H1 (cell line): ENCODE measurements at regions not wholly inside any gene's neighbourhood (a gene's known extent, or its start where the extent isn't known, plus 50 kb on each side); places are given as distances from the start of the nearest gene placed in this dataset.

Experiments used
- ATF2 ChIP-seq: IDR thresholded peaks from 2 replicates; pipeline ENCODE4 v1.6.1; 2012; ENCODE audit warnings: low read length, inconsistent platforms
- CHD2 ChIP-seq: IDR thresholded peaks from 2 replicates; pipeline ENCODE4 v1.6.1; 2012; ENCODE audit warnings: low read length, improper control_type of control experiment
- CTCF ChIP-seq, 3 experiments: IDR thresholded peaks; 1 replicate in 2 of 3; 2 replicates in 1 of 3; pipeline versions ENCODE4 v1.5.1 to v1.6.1; 2011; ENCODE audit warnings: low read length in 3 of 3, mild to moderate bottlenecking in 3 of 3, inconsistent platforms in 2 of 3, low read depth in 1 of 3, moderate library complexity in 1 of 3; ENCODE audit not compliant: insufficient read depth in 1 of 3; ENCODE audit errors: control extremely low read depth in 1 of 3
- E2F6 ChIP-seq: IDR thresholded peaks from 2 replicates; pipeline ENCODE4 v1.6.1; 2012; ENCODE audit warnings: inconsistent platforms
- EP300 ChIP-seq, 2 experiments: IDR thresholded peaks; 1 replicate in 1 of 2; 2 replicates in 1 of 2; pipeline ENCODE4 v1.6.1; 2011 to 2012; ENCODE audit warnings: low read depth in 2 of 2, low read length in 2 of 2, mild to moderate bottlenecking in 2 of 2, borderline replicate concordance in 1 of 2, inconsistent platforms in 1 of 2, moderate library complexity in 1 of 2
- EZH2 ChIP-seq: fragments of 200-600 bp; sonication (generic); IDR thresholded peaks from 2 replicates; pipeline ENCODE4 v1.7.1; 2012; ENCODE audit warnings: low read depth, mild to moderate bottlenecking, moderate library complexity, low read length, inconsistent platforms; ENCODE audit not compliant: severe bottlenecking
- GABPA ChIP-seq: IDR thresholded peaks from 2 replicates; pipeline ENCODE4 v1.6.1; 2011; ENCODE audit warnings: mild to moderate bottlenecking, low read length, moderate library complexity, borderline replicate concordance; ENCODE audit not compliant: insufficient read depth
- GTF2F1 ChIP-seq: IDR thresholded peaks from 2 replicates; pipeline ENCODE4 v1.6.1; 2012; ENCODE audit warnings: low read depth, low read length, improper control_type of control experiment, borderline replicate concordance
- HDAC6 ChIP-seq: IDR thresholded peaks from one replicate; pipeline ENCODE4 v1.7.1; 2012; ENCODE audit warnings: low read depth, mild to moderate bottlenecking, inconsistent platforms, low read length, moderate library complexity
- RFX5 ChIP-seq: IDR thresholded peaks from 2 replicates; pipeline ENCODE4 v1.6.1; 2011; ENCODE audit warnings: low read depth, low read length, improper control_type of control experiment, borderline replicate concordance
- TBP ChIP-seq: IDR thresholded peaks from 2 replicates; pipeline ENCODE4 v1.6.1; 2011; ENCODE audit warnings: low read depth, low read length, improper control_type of control experiment
- TCF12 ChIP-seq: IDR thresholded peaks from 2 replicates; pipeline ENCODE4 v1.6.1; 2011; ENCODE audit warnings: low read depth, mild to moderate bottlenecking, low read length
- YY1 ChIP-seq: IDR thresholded peaks from 2 replicates; pipeline ENCODE4 v1.6.1; 2011; ENCODE audit warnings: low read depth, mild to moderate bottlenecking, low read length
- ZNF274 ChIP-seq: IDR thresholded peaks from 2 replicates; pipeline ENCODE4 v1.7.0; 2012; ENCODE audit warnings: low read length, borderline replicate concordance; ENCODE audit errors: extremely low read depth

- no peak for TF ChIP-seq CHD2
- no peak for TF ChIP-seq RFX5
- TF ChIP-seq ZNF274 = no peak
- no peak for TF ChIP-seq EP300 (IDR thresholded peaks at IDR 0.05; ENCODE audit: borderline replicate concordance in 1 of 2, low read depth in 2 of 2, low read length in 2 of 2)
- no peak for TF ChIP-seq YY1
- TF ChIP-seq TCF12 = no peak
- no peak for TF ChIP-seq EZH2
- no peak for TF ChIP-seq CTCF (IDR thresholded peaks at IDR 0.05; ENCODE audit: control extremely low read depth in 1 of 3, insufficient read depth in 1 of 3, low read depth in 1 of 3, low read length in 3 of 3)
- no peak for TF ChIP-seq ATF2
- TF ChIP-seq GTF2F1 = no peak
- no peak for TF ChIP-seq GABPA
- TF ChIP-seq HDAC6 = no peak
- no peak for TF ChIP-seq E2F6
- no peak for TF ChIP-seq TBP
These were observed 95.8 kb upstream of the MAP1LC3B2 start for GRCh38 chr12:116463366-116463765.
